Liver (tissue), 3 donors: ENCODE measurements at regions not wholly inside any gene's neighbourhood (a gene's known extent, or its start where the extent isn't known, plus 50 kb on each side); places are given as distances from the start of the nearest gene placed in this dataset.

Experiments used
- RAD21 ChIP-seq, 2 donors: IDR thresholded peaks; 2 replicates each; pipeline ENCODE4 v1.6.1; 2016; ENCODE audit warnings: antibody characterized with exemption in 2 of 2, mild to moderate bottlenecking in 2 of 2
- SP1 ChIP-seq: IDR thresholded peaks from 2 replicates; pipeline ENCODE4 v1.6.1; 2018; ENCODE audit warnings: antibody characterized with exemption, mild to moderate bottlenecking
- YY1 ChIP-seq: IDR thresholded peaks from 2 replicates; pipeline ENCODE4 v1.6.1; 2016; ENCODE audit warnings: antibody characterized with exemption, mild to moderate bottlenecking
- TF ChIP-seq, protein P1 (sequence below): fragments of 150-350 bp; IDR thresholded peaks from 2 replicates; pipeline ENCODE4 v1.5.1; 2017; ENCODE audit warnings: improper control_type of control experiment, low read depth, low read length; ENCODE audit not compliant: missing input control
- TF ChIP-seq, protein P2 (sequence below): IDR thresholded peaks from 2 replicates; pipeline ENCODE4 v1.6.1; 2016; ENCODE audit warnings: antibody characterized with exemption
- TF ChIP-seq, protein P3 (sequence below): IDR thresholded peaks from 2 replicates; pipeline ENCODE4 v1.6.1; 2016; ENCODE audit warnings: antibody characterized with exemption
- TF ChIP-seq, protein P4 (sequence below): IDR thresholded peaks from 2 replicates; pipeline ENCODE4 v1.6.1; 2016; ENCODE audit warnings: antibody characterized with exemption, mild to moderate bottlenecking
- donor health status: healthy.
- donor health status: healthy.

DNA sequence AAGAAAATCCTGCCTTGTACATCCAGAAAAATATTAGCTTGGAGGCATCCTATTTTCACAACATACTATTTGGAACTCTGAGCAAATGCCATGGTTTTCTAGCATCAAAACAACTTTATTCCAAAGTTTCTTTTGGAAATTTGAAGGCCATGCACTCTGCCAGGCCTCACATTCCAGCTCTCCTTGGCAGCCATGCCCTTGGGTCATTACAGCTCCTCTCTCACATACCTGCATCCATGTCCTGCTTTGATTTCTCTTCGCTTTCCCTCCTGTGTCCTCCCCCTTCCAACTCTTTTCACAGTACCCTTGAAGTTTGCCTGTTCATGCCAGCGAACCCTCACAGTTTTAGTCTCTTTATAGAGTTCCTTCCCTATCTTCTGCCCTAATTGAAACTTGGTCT is 70.9 kb upstream of the TPRG1 start:
- TF ChIP-seq, protein P1, sequence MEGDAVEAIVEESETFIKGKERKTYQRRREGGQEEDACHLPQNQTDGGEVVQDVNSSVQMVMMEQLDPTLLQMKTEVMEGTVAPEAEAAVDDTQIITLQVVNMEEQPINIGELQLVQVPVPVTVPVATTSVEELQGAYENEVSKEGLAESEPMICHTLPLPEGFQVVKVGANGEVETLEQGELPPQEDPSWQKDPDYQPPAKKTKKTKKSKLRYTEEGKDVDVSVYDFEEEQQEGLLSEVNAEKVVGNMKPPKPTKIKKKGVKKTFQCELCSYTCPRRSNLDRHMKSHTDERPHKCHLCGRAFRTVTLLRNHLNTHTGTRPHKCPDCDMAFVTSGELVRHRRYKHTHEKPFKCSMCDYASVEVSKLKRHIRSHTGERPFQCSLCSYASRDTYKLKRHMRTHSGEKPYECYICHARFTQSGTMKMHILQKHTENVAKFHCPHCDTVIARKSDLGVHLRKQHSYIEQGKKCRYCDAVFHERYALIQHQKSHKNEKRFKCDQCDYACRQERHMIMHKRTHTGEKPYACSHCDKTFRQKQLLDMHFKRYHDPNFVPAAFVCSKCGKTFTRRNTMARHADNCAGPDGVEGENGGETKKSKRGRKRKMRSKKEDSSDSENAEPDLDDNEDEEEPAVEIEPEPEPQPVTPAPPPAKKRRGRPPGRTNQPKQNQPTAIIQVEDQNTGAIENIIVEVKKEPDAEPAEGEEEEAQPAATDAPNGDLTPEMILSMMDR = no peak
- TF ChIP-seq, protein P2, sequence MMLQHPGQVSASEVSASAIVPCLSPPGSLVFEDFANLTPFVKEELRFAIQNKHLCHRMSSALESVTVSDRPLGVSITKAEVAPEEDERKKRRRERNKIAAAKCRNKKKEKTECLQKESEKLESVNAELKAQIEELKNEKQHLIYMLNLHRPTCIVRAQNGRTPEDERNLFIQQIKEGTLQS = no peak
- TF ChIP-seq SP1 (no peak), YY1 (no peak), RAD21 (IDR thresholded peaks at IDR 0.05) (no peak)
- TF ChIP-seq, protein P3, sequence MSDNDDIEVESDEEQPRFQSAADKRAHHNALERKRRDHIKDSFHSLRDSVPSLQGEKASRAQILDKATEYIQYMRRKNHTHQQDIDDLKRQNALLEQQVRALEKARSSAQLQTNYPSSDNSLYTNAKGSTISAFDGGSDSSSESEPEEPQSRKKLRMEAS = no peak
- TF ChIP-seq, protein P4, sequence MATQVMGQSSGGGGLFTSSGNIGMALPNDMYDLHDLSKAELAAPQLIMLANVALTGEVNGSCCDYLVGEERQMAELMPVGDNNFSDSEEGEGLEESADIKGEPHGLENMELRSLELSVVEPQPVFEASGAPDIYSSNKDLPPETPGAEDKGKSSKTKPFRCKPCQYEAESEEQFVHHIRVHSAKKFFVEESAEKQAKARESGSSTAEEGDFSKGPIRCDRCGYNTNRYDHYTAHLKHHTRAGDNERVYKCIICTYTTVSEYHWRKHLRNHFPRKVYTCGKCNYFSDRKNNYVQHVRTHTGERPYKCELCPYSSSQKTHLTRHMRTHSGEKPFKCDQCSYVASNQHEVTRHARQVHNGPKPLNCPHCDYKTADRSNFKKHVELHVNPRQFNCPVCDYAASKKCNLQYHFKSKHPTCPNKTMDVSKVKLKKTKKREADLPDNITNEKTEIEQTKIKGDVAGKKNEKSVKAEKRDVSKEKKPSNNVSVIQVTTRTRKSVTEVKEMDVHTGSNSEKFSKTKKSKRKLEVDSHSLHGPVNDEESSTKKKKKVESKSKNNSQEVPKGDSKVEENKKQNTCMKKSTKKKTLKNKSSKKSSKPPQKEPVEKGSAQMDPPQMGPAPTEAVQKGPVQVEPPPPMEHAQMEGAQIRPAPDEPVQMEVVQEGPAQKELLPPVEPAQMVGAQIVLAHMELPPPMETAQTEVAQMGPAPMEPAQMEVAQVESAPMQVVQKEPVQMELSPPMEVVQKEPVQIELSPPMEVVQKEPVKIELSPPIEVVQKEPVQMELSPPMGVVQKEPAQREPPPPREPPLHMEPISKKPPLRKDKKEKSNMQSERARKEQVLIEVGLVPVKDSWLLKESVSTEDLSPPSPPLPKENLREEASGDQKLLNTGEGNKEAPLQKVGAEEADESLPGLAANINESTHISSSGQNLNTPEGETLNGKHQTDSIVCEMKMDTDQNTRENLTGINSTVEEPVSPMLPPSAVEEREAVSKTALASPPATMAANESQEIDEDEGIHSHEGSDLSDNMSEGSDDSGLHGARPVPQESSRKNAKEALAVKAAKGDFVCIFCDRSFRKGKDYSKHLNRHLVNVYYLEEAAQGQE = no peak
